ENCODE measurements at regions not wholly inside any gene's neighbourhood (a gene's known extent, or its start where the extent isn't known, plus 50 kb on each side); places are given as distances from the start of the nearest gene placed in this dataset.

- Histone ChIP-seq H3K4me3 (no peak overlapping the region), H3K27ac (no peak overlapping the region)
- TF ChIP-seq CTCF (IDR thresholded peaks at IDR 0.05), result no peak
- no peak for DNase-seq (ENCODE audit: low spot score)
Measured at GRCh38 chr9:11558043-11558442, 945.2 kb upstream of the PTPRD start.

- Histone ChIP-seq H3K27ac (no peak overlapping the region), H3K4me3 (no peak overlapping the region)
- no peak for TF ChIP-seq CTCF (IDR thresholded peaks at IDR 0.05)
- no peak for DNase-seq (ENCODE audit: low spot score)
Measured at GRCh38 chr9:11559001-11559776, 946.4 kb upstream of the PTPRD start.

GRCh38 chr9:11577522-11577921, 964.7 kb upstream of the PTPRD start:
- H3K27ac ChIP-seq, result no peak overlapping the region
- no peak for DNase-seq (ENCODE audit: low spot score)
- TF ChIP-seq CTCF (IDR thresholded peaks at IDR 0.05), result no peak
- no peak overlapping the region for H3K4me3 ChIP-seq

GRCh38 chr9:11595756-11596155, 983.0 kb upstream of the PTPRD start:
- TF ChIP-seq CTCF (IDR thresholded peaks at IDR 0.05), result no peak
- no peak overlapping the region for H3K4me3 ChIP-seq
- no peak for DNase-seq (ENCODE audit: low spot score)
- no peak overlapping the region for H3K27ac ChIP-seq

- Histone ChIP-seq H3K4me3 (no peak overlapping the region), H3K27ac (no peak overlapping the region)
- no peak for TF ChIP-seq CTCF (IDR thresholded peaks at IDR 0.05)
- DNase-seq (ENCODE audit: low spot score), result no peak
Measured at GRCh38 chr9:11618241-11618805, 1005.5 kb upstream of the PTPRD start.

GRCh38 chr9:11632691-11633090, 1019.9 kb upstream of the PTPRD start:
- H3K27ac ChIP-seq, result no peak overlapping the region
- H3K4me3 ChIP-seq, result no peak overlapping the region
- no peak for TF ChIP-seq CTCF (IDR thresholded peaks at IDR 0.05)
- DNase-seq (ENCODE audit: low spot score), result no peak

- no peak overlapping the region for H3K4me3 ChIP-seq
- no peak for DNase-seq (ENCODE audit: low spot score)
- H3K27ac ChIP-seq, result no peak overlapping the region
- TF ChIP-seq CTCF (IDR thresholded peaks at IDR 0.05), result no peak
Measured at GRCh38 chr9:11646831-11647230, 1034.0 kb upstream of the PTPRD start.

Measured in coronary artery (tissue), 2 donors.